HS-5 (cell line): ENCODE measurements at regions not wholly inside any gene's neighbourhood (a gene's known extent, or its start where the extent isn't known, plus 50 kb on each side); places are given as distances from the start of the nearest gene placed in this dataset.

Experiments used
- DNase-seq: peaks from one replicate; pipeline ENCODE4 v3.0.0-alpha.2; 2012; ENCODE audit warnings: low read depth

DNA sequence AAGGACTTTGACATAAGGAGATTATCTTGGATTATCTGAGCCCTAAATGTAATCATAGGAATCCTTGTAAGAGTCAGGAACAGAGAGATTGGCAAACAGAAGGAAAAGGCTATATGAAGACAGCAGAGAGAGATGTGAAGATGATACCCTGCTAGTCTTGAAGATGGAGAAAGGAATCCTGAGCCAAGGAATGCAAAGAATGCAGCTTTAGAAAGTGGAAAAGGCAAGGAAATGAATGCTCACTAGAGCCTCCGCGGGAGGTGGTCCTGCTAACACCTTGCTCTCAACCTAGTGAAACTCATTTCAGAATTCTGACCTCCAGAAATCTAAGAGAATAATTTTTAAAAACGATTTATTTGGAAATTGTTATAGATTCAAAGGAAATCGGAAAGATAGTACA is 117.1 kb downstream of the TBXT start:
- DNase-seq = no peak

DNA sequence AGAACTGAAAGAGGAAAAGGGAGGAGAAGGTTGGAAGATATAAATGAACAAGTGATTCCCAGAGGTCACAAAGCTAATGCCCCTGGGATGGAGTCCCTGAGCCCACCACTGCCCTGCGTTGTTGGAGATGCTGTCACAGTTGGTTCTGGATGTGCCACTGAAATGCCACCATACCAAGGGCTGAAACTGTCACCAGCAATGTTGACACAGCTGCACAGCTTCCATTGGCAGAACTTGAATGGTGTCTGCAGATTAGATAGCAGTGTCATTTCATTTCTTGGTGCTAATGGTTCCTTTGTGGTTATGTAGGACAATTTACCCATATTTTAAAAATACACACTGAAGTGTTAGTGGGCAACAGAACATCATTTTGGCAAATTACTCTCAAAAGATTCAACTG is 120.7 kb downstream of the TBXT start:
- no peak for DNase-seq

DNA sequence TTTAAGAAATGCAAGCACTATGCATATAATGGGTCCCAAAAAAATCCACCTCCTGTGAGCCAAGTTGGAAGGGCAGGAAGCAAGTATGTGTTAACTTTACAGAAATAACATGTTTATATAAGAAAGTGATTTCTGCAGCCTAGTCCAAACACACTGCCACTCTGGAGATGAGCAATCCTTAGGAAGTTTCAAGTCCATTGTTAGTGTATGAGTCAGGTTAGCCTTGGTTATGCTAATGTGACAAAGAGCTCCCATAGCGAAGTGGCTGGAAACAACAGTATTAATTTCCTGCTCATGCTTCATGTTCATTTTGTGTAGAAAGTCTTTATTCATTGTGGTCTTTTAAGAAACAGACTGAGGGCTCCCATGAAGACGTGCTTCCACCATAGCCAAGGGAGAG is 121.4 kb downstream of the TBXT start:
- no peak for DNase-seq

DNA sequence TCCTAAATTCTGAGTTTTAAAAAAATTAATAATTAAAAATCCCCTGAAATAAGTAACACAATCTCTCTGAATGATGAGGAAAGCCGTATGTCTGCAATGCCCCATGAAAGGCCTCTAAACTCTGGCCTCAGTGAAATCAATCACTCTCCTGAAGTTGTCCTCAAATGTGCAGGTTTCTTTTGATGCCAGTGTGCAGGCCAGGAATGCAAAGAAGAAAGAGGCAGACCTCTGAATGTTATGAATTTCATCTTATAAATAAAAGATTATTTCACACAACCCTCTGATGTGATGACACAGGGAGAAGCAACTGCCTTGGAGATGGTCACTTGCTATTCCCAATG is 121.8 kb downstream of the TBXT start:
- no peak for DNase-seq

DNA sequence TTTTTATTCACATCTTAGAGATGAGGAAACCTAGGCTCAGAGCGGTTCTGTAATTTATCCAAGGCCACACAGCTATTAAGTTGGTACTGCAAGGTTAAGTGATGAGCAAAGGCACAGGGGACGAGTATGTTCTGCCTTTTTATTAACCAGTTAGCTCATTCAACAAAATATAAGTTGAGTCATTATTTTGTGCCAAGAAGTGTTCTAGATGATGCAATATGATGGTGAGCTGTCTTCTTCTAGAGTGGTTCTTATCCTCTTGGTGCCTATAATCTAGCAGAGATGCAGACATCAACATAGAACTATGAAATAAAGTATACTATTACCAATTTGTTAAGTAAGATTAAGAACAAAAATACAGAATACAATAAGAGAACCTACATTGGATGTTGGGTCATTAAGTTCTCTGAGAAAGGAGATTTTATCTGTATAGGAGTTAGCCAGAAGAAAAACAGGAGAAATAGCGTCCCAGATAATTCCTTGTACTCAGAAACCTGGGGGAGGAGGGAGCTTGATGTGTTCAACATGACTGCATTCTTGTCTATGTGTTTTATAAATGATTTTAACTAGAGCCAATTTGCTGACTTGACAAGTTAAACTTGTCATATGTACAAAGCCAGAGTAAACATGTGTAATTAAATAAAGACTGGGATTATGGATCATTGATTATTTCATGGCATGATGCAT is 122.3 kb downstream of the TBXT start:
- no peak for DNase-seq

DNA sequence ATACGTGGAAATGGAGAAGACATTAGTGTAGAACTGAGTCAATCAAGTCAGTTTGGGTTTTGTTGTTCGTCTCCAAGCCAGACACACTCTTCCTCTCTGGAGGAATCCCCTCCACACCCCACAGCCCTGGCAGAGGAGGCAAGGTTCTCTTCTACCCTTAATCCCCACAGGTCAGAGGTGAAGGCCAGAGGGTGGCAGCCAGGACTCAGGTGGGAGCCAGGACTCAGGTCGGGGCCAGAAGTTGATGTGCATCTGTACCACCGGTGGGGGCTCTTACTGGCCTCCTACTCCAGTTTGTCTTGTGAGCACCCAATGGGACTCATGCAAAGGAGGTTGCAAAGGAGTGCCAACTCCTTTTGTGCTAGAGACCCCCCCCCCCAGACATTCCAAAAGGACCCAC is 126.4 kb downstream of the TBXT start:
- DNase-seq = no peak

DNA sequence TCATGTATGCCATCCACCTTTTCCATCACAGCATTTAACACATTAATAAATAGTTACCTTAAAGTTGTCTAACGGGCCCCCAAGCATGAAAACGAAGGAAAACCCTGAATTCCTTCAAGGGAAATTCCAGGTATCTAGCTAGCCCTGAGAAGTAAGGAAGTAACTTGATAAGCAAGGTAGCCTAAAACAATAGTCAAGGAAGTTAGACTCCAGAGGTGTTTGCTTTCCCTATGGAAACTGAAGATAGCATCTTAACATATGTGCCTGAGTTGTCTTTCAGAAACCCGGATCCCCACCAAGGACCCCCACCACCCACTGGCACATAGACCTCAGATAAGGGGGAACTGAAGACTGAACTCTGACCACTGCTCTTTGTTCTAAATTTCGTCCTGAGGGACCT is 127.4 kb downstream of the TBXT start:
- DNase-seq = no peak

DNA sequence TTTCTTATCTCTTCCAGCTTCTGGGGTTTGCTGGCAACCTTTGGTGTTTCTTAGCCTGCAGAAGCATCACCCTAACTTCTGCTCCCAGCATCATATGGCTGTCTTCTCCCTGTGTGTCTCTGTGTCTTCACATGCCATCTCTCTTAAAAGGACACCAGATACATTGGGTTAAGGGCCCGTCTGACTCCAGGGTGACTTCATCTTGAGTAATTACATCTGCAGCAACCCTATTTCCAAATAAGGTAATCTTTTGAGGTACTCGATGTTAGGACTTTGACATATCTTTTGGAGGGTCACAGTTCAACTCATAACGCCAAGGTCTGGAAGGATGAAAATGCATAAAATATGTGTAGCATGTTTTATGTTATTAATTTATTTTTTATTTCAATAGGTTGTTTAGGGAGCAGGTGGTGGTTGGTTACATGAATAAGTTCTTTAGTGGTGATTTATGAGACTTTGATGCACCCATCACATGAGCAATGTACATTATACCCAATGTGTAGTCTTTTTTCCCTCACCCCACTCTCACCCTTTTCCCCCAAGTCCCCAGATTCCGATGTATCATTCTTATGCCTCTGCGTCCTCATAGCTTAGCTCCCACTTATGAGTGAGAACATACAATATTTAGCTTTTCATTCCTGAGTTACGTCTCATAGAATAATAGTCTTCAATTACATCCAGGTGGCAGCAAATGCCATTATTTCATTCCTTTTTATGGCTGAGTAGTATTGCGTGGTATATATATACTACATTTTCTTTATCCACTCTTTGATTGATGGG is 131.1 kb downstream of the TBXT start:
- DNase-seq = no peak

DNA sequence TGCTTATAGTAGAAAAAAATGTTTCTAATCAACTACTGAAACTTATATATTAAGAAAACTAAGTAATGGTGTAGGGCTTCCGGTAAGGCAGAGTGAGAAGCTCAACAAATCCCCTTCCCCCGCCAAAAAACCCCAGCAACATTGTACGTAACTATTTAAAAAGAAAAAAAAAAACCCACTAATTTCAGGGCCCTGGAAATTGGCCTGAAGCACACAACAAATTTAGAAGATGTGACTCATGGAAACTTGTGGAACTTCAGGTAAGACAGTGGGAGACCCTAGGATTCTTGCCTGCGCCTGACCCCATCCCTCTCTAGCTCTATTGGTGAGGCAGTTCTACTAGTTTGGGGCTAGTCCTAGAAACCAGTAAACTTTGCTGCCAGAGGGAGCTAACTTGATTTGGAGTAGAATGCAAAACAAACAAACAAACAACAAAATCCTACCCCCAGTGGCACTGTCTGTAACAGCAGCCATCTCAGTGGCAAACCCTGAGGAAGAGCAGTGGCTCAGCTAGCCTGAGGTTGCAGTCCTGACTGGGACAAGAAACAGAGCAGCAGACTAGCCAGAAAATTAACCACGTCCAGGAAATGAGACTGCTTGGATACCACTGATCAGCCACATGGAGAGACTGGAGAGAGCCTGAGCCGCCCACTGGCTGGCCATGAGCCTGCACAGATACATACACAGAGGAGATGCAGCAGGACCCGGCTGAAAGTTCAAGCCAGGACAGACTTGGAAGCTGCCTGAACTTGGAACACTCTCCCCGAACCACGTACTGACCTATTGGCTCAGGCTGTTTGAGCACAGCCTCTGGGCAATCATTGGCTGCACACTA is 135.1 kb downstream of the TBXT start:
- no peak for DNase-seq

DNA sequence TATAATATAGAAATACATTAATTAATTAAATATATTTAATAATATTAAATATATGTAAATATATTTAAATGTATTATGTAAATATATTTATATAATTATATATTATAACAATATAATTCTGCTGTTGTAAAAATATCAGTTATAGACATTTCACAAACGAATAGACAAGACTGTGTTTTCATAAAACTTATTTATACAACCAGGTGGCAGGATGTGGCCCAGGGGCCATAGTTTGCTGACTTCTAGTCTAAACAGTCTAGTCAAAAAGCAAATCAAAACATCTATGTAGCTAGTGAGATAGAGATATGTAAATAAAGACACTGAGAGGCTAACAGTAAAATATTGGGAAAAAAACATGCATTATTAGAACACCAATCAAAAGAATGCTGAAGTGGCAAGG is 136.4 kb downstream of the TBXT start:
- no peak for DNase-seq

DNA sequence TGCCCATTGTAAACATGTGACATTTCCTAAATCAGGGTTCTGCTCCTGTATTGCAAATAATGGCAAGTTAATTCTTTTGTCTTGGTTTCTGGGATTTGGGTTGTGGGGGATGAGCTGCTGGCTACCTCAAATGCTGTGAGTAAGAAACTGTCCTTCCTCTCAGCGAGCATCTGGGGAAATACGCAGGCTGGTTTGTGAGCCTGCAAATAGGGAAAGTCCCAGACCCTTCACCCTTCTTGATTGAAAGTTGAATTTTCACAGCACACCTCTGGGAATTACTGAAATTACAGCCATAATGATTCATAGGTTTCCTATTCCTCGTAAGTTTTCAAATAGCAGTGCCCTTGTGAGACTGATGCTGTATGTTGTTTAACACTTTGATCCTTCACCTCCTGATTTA is 138.1 kb downstream of the TBXT start:
- no peak for DNase-seq

DNA sequence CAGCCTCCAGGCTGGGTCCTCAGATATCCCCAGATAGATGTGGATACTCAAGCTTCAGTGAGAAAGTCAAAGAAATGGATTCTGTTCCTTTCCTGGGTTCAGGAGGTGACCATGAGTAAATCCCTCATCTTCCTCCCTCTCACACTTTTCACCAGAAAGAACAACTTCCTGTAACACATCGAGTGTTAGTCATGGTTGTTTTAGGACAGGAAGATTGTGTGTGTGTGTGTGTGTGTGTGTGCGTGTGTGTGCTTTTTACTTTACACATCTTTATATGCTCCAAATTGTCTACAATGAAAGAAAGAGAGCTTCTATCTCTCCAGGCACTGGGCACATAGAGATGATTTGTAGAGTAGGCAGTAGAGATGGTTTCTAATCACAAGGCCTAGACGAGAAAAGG is 139.9 kb downstream of the TBXT start:
- no peak for DNase-seq

DNA sequence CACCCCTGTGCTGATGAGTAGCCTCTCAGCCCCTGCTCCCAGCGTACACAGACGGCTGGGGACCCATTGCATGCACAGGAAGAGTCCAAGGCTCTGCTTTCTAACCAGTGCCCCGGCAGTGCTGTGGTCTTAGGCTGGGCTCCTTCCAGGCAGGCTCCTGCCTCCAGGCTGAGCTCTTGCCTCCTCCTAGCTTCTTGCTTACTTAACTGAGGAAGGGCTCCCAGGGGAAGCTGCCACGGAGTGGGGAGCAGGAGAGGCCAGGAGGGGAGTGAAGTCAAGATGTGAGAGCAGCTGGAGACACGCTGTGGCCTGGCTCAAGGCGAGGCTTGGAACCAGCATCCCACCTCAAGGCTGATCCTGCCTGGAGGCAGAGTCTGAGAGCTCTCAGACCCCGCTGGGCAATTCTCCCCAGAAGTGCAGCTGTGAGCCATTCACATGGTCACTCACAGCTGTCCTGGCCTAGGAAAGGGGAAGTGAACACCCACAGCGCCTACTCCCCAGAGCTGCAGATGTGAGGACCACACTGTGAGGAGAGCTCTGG is 141.0 kb downstream of the TBXT start:
- DNase-seq = no peak

DNA sequence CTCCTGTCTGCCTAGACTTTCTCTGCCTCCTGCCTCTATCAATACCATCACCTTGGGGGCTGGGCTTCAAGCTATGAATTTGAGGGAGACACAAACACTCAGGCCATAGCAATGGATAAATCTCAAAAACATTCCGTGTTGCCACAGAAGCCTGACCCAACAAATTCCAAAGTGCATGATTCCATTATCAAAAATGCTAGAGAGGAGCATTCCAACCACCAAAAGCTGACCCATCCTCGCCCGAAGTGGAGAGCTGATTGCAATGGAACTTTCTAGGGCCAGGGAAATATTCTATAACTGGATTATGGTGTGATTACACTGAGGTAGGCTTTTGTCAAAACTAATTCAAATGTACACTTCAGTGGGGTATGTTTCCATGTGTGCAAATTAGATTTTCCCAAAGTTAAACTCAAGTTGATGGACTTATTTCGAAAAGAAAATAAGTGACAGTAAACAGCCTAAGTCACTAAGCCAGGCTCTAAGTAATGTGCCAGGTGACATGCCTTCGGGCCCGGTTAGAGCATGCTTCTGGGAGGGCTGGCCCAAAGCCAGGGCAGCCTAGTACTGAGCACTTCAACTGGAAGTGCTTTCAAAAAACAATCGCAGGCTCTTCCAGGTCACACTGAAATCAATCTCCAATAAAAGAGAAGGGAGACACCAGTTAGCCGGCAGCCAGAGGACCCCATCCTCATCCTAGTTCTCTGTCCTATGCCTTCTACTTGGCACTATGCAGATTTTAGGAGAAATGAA is 142.3 kb downstream of the TBXT start:
- DNase-seq = peak; percentile 45

DNA sequence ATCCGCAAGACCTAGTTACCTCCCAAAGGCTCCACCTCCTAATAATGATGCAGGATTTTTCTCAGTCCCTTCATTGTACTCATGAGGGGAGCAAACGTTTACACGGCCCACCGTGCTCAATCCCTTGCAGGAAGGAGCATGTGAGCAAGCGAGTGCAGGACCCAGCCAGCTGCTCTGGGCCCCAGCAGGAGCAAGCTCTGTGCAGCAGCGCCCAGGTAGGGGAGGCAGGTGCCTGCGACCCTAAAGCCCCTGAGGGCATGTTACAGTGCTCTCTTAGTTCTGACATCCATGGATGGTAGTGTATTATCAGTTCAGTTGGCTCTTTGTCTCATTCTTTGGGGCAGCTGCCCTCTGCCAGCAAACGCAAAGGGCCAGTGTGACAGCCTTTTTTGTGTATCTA is 143.4 kb downstream of the TBXT start:
- DNase-seq = no peak

DNA sequence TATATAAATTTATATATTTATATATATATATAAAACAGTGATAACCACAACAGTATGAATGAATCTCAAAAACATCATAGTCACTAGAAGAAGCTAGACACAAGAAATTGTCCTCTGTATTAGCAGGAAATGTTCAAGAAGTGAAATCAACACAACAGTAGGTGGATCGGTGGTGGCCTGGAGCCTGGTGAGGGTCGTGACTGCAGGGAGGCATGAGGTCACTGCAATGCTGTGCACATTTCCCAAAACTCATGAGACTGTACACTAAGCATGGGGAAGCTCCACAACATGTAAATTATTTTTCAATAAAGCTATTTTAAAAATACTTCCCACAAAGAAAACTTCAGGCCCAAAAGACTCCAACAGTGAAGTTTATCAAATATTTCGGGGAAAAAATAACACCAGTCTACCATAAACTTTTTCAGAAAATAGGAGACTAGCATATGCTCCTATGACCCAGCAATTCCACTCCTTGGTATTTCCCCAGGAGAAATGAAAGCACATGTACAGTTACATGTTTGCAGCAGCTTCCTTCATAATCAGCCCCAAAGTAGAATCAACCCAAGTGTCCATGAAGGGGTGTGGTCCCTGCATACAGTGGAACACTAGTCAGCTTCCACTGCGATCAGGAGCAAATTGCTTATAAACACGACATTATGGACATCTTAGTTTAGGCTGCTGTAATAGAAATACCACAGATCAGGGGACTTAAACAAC is 144.2 kb downstream of the TBXT start:
- DNase-seq = no peak

DNA sequence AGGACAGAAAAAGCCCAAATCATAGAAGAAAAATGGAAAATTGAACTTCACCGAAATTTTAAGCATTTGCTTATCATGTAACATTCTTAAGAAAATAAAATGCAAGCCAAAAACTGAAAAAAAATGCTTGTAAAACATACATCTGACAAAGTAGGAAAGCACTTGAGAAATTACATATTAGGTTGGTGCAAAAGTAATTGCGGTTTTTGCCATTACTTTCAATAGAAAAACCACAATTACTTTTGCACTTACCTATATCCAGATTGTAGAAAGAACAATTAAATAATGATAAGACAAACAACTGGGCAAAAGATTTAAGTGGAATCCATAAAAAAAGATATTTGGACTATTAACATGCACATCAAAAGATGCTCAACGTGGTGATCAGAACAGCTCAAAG is 146.2 kb downstream of the TBXT start:
- DNase-seq = no peak

DNA sequence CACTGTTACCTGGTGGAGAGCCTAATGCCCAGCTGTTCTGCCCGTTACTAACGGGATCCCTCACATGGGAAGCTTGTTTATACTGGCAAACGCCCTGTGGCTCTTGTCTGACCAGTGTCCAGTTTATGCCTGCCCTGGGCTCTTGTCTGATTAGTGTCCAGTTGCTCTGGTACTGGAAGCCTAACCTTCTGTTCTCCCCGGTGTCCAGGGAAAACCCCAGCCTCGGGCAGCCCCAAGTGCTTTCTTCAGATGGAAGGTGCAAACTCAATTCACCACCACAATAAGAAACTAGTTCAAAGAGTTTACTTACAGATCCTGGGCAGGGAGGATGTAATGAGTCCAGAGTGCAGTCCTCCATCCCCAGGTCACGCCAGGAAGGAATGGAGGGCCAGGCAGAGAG is 148.4 kb downstream of the TBXT start:
- no peak for DNase-seq

DNA sequence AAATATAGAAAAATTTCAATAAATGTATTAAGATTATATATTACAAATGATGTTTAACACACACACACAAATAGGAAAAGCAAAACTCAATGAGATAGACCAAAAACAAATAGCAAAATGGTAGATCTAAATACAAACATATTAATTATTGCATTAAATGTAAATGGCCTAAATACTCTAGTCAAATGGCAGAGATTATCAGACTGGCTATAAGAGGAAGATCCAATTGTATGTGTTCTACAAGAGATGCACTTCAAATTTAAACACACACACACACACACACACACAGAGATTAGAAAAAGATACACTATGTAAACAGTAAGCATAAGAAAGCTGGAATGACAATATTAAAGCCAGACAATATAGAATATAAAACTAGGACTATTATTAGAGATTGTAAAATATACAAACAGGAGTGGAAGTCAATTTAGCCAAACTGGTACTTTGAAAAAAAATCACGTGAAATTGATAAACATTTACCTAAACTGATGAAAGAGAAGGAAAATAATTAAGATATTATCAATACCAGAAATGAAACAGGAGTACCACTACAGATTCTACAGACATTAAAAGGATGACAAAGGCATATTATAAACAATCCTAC is 150.5 kb downstream of the TBXT start:
- no peak for DNase-seq

DNA sequence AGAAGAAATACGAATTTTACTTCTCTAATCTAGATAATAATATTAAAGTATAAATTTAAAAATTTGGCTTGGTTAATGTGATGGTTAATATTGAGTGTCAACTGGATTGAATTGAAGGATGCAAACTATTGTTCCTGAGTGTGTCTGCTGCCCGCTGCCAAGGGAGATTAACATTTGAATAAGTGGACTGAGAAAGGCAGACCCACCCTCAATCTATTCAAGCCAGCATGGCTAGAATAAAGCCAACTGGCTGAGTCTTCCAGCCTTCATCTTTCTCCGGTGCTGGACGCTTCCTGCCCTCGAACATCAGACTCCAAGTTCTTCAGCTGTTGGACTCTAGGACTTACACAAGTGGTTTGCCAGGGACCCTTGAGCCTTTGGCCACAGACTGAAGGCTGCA is 152.7 kb downstream of the TBXT start:
- DNase-seq = no peak
